ENCODE measurements at regions not wholly inside any gene's neighbourhood (a gene's known extent, or its start where the extent isn't known, plus 50 kb on each side); places are given as distances from the start of the nearest gene placed in this dataset.

GRCh38 chrX:39648548-39649254, 449.1 kb downstream of the BCOR start:
- TF ChIP-seq CTCF (IDR thresholded peaks at IDR 0.05) (no peak), POLR2AphosphoS5 (IDR thresholded peaks at IDR 0.05) (no peak)
